K562 (cell line): ENCODE measurements at regions not wholly inside any gene's neighbourhood (a gene's known extent, or its start where the extent isn't known, plus 50 kb on each side); places are given as distances from the start of the nearest gene placed in this dataset.

Source experiments
- PHF20 ChIP-seq: fragments of 450-650 bp; IDR thresholded peaks from 2 replicates; pipeline ENCODE4 v1.6.1; 2018; ENCODE audit not compliant: partially characterized antibody
- TAF9B ChIP-seq: fragments of 450-650 bp; IDR thresholded peaks from 2 replicates; pipeline ENCODE4 v1.6.1; 2018; ENCODE audit warnings: mild to moderate bottlenecking; ENCODE audit not compliant: partially characterized antibody
- TF ChIP-seq, protein P1 (sequence below): fragments of 450-650 bp; formaldehyde crosslinking; IDR thresholded peaks from 2 replicates; pipeline ENCODE4 v1.4.0; 2020; ENCODE audit warnings: mild to moderate bottlenecking, mixed read lengths
- TF ChIP-seq, protein P2 (sequence below): fragments of 450-650 bp; IDR thresholded peaks from 2 replicates; pipeline ENCODE4 v1.6.1; 2018; ENCODE audit not compliant: partially characterized antibody
- TF ChIP-seq, protein P3 (sequence below): fragments of 200-600 bp; sonication (generic); IDR thresholded peaks from one replicate; pipeline ENCODE4 v1.6.1; 2012; ENCODE audit warnings: mild to moderate bottlenecking, low read depth, low read length, inconsistent platforms
- TF ChIP-seq, protein P4 (sequence below): fragments of 450-650 bp; IDR thresholded peaks from 2 replicates; pipeline ENCODE4 v1.7.0; 2016; ENCODE audit warnings: borderline replicate concordance

DNA sequence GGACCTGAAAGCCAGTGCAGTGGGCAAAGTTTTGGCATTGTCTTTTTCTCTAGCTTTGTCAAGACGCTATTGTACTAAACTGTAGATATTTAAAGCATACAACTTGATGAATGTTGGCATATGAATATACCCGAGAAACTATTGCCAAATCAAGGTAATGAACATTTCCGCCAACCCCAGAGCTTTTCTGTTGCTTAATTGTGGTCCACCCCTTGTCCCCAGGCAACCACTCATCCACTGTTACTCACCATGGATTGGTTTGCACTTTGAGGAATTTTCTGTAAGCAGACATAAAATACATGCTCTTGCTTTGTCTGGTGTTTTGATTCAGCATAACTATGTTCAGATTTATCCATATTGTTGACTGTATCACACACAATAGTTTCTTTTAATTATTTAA lies 688.4 kb downstream of the ADCYAP1 start (continued):
- TF ChIP-seq, protein P1, sequence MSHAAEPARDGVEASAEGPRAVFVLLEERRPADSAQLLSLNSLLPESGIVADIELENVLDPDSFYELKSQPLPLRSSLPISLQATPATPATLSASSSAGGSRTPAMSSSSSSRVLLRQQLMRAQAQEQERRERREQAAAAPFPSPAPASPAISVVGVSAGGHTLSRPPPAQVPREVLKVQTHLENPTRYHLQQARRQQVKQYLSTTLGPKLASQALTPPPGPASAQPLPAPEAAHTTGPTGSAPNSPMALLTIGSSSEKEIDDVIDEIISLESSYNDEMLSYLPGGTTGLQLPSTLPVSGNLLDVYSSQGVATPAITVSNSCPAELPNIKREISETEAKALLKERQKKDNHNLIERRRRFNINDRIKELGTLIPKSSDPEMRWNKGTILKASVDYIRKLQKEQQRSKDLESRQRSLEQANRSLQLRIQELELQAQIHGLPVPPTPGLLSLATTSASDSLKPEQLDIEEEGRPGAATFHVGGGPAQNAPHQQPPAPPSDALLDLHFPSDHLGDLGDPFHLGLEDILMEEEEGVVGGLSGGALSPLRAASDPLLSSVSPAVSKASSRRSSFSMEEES (CRISPR knock-in tag) = no peak
- TF ChIP-seq, protein P2, sequence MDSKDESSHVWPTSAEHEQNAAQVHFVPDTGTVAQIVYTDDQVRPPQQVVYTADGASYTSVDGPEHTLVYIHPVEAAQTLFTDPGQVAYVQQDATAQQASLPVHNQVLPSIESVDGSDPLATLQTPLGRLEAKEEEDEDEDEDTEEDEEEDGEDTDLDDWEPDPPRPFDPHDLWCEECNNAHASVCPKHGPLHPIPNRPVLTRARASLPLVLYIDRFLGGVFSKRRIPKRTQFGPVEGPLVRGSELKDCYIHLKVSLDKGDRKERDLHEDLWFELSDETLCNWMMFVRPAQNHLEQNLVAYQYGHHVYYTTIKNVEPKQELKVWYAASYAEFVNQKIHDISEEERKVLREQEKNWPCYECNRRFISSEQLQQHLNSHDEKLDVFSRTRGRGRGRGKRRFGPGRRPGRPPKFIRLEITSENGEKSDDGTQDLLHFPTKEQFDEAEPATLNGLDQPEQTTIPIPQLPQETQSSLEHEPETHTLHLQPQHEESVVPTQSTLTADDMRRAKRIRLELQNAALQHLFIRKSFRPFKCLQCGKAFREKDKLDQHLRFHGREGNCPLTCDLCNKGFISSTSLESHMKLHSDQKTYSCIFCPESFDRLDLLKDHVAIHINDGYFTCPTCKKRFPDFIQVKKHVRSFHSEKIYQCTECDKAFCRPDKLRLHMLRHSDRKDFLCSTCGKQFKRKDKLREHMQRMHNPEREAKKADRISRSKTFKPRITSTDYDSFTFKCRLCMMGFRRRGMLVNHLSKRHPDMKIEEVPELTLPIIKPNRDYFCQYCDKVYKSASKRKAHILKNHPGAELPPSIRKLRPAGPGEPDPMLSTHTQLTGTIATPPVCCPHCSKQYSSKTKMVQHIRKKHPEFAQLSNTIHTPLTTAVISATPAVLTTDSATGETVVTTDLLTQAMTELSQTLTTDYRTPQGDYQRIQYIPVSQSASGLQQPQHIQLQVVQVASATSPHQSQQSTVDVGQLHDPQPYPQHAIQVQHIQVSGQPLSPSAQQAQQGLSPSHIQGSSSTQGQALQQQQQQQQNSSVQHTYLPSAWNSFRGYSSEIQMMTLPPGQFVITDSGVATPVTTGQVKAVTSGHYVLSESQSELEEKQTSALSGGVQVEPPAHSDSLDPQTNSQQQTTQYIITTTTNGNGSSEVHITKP = no peak
- TF ChIP-seq TAF9B (no peak), PHF20 (no peak)
- TF ChIP-seq, protein P3, sequence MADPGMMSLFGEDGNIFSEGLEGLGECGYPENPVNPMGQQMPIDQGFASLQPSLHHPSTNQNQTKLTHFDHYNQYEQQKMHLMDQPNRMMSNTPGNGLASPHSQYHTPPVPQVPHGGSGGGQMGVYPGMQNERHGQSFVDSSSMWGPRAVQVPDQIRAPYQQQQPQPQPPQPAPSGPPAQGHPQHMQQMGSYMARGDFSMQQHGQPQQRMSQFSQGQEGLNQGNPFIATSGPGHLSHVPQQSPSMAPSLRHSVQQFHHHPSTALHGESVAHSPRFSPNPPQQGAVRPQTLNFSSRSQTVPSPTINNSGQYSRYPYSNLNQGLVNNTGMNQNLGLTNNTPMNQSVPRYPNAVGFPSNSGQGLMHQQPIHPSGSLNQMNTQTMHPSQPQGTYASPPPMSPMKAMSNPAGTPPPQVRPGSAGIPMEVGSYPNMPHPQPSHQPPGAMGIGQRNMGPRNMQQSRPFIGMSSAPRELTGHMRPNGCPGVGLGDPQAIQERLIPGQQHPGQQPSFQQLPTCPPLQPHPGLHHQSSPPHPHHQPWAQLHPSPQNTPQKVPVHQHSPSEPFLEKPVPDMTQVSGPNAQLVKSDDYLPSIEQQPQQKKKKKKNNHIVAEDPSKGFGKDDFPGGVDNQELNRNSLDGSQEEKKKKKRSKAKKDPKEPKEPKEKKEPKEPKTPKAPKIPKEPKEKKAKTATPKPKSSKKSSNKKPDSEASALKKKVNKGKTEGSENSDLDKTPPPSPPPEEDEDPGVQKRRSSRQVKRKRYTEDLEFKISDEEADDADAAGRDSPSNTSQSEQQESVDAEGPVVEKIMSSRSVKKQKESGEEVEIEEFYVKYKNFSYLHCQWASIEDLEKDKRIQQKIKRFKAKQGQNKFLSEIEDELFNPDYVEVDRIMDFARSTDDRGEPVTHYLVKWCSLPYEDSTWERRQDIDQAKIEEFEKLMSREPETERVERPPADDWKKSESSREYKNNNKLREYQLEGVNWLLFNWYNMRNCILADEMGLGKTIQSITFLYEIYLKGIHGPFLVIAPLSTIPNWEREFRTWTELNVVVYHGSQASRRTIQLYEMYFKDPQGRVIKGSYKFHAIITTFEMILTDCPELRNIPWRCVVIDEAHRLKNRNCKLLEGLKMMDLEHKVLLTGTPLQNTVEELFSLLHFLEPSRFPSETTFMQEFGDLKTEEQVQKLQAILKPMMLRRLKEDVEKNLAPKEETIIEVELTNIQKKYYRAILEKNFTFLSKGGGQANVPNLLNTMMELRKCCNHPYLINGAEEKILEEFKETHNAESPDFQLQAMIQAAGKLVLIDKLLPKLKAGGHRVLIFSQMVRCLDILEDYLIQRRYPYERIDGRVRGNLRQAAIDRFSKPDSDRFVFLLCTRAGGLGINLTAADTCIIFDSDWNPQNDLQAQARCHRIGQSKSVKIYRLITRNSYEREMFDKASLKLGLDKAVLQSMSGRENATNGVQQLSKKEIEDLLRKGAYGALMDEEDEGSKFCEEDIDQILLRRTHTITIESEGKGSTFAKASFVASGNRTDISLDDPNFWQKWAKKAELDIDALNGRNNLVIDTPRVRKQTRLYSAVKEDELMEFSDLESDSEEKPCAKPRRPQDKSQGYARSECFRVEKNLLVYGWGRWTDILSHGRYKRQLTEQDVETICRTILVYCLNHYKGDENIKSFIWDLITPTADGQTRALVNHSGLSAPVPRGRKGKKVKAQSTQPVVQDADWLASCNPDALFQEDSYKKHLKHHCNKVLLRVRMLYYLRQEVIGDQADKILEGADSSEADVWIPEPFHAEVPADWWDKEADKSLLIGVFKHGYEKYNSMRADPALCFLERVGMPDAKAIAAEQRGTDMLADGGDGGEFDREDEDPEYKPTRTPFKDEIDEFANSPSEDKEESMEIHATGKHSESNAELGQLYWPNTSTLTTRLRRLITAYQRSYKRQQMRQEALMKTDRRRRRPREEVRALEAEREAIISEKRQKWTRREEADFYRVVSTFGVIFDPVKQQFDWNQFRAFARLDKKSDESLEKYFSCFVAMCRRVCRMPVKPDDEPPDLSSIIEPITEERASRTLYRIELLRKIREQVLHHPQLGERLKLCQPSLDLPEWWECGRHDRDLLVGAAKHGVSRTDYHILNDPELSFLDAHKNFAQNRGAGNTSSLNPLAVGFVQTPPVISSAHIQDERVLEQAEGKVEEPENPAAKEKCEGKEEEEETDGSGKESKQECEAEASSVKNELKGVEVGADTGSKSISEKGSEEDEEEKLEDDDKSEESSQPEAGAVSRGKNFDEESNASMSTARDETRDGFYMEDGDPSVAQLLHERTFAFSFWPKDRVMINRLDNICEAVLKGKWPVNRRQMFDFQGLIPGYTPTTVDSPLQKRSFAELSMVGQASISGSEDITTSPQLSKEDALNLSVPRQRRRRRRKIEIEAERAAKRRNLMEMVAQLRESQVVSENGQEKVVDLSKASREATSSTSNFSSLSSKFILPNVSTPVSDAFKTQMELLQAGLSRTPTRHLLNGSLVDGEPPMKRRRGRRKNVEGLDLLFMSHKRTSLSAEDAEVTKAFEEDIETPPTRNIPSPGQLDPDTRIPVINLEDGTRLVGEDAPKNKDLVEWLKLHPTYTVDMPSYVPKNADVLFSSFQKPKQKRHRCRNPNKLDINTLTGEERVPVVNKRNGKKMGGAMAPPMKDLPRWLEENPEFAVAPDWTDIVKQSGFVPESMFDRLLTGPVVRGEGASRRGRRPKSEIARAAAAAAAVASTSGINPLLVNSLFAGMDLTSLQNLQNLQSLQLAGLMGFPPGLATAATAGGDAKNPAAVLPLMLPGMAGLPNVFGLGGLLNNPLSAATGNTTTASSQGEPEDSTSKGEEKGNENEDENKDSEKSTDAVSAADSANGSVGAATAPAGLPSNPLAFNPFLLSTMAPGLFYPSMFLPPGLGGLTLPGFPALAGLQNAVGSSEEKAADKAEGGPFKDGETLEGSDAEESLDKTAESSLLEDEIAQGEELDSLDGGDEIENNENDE = no peak
- TF ChIP-seq, protein P4, sequence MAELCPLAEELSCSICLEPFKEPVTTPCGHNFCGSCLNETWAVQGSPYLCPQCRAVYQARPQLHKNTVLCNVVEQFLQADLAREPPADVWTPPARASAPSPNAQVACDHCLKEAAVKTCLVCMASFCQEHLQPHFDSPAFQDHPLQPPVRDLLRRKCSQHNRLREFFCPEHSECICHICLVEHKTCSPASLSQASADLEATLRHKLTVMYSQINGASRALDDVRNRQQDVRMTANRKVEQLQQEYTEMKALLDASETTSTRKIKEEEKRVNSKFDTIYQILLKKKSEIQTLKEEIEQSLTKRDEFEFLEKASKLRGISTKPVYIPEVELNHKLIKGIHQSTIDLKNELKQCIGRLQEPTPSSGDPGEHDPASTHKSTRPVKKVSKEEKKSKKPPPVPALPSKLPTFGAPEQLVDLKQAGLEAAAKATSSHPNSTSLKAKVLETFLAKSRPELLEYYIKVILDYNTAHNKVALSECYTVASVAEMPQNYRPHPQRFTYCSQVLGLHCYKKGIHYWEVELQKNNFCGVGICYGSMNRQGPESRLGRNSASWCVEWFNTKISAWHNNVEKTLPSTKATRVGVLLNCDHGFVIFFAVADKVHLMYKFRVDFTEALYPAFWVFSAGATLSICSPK = no peak
- TF ChIP-seq, all 486 proteins: peak for 0
